Suprapubic skin (tissue), 4 donors: ENCODE measurements at regions not wholly inside any gene's neighbourhood (a gene's known extent, or its start where the extent isn't known, plus 50 kb on each side); places are given as distances from the start of the nearest gene placed in this dataset.

Source experiments
- EP300 ChIP-seq: sonication (generic); formaldehyde crosslinking; IDR thresholded peaks from one replicate; pipeline ENCODE4 v1.6.1; 2017; ENCODE audit warnings: antibody characterized with exemption
- POLR2A ChIP-seq, 2 donors: fragments of 450-650 bp; IDR thresholded peaks; one replicate each; pipeline ENCODE4 v1.6.1; 2017; ENCODE audit warnings: antibody characterized with exemption in 2 of 2, mild to moderate bottlenecking in 2 of 2, moderate library complexity in 2 of 2
- POLR2AphosphoS5 ChIP-seq, 3 donors: sonication (generic); formaldehyde crosslinking; IDR thresholded peaks; one replicate each; pipeline ENCODE4 v1.6.1; 2017; ENCODE audit warnings: antibody characterized with exemption in 3 of 3
- TF ChIP-seq, protein P1 (sequence below), 2 donors: fragments of 200-600 bp in 1 of 2; fragments of 450-650 bp in 1 of 2; sonication (generic) in 1 of 2; IDR thresholded peaks; one replicate each; pipeline ENCODE4 v1.5.1; 2016 to 2019; ENCODE audit warnings: antibody characterized with exemption in 2 of 2, mild to moderate bottlenecking in 1 of 2, moderate library complexity in 1 of 2

DNA sequence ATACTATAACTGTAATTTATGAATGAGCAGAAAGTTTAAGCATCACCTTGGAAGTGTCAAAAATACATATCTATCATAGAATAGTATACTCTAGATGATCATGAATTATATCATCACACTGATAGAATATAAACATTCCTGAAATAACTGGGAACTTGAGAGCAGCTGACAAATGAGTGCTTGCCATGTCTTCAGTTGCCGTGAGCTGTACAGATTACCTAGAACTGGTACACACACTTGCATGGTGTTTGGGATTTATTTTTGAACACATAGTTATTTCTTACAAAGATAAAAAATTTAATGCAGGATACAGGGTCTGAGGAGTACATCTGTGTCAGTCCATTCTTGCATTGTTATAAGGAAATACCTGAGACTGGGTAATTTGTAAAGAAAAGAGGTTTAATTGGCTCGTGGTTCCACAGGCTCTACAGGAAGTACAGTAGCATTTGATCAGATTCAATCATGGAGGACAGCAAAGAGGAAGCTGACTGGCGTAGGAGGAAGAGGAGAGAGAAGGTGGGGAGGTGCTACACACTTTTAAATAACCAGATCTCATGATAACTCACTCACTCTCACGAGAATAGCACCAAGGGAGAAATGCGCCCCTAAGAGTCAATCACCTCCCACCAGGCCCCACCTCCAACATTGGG is 60.4 kb upstream of the MBNL2 start:
- TF ChIP-seq, protein P1, sequence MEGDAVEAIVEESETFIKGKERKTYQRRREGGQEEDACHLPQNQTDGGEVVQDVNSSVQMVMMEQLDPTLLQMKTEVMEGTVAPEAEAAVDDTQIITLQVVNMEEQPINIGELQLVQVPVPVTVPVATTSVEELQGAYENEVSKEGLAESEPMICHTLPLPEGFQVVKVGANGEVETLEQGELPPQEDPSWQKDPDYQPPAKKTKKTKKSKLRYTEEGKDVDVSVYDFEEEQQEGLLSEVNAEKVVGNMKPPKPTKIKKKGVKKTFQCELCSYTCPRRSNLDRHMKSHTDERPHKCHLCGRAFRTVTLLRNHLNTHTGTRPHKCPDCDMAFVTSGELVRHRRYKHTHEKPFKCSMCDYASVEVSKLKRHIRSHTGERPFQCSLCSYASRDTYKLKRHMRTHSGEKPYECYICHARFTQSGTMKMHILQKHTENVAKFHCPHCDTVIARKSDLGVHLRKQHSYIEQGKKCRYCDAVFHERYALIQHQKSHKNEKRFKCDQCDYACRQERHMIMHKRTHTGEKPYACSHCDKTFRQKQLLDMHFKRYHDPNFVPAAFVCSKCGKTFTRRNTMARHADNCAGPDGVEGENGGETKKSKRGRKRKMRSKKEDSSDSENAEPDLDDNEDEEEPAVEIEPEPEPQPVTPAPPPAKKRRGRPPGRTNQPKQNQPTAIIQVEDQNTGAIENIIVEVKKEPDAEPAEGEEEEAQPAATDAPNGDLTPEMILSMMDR (IDR thresholded peaks at IDR 0.05), result no peak
- TF ChIP-seq EP300 (no peak), POLR2A (IDR thresholded peaks at IDR 0.05) (no peak), POLR2AphosphoS5 (IDR thresholded peaks at IDR 0.05) (no peak)
